ENCODE measurements at regions not wholly inside any gene's neighbourhood (a gene's known extent, or its start where the extent isn't known, plus 50 kb on each side); places are given as distances from the start of the nearest gene placed in this dataset.

DNA sequence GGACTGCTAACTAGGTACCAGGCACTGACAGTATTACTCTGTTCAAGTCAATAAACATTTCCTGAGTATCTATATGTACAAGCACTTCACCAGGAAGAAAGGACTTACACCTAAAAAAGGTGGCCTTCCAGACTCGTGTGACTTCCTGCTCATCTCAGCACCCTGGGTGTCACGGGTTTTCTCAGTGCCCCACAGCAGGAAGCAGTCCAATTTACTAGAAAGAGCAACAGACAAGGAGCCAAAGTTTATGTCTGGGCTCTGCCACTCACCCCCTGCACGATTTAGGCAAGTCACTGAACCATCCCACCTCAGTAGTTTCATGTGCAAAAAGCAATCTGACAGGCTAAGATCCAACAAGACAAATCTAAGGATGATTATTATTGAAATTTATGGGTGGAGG lies 92.4 kb downstream of the TMEM215 start:
- ATAC-seq (peak in 1 of 8 donors; percentile 57), DNase-seq (no peak)
- H3K27ac ChIP-seq, result no peak overlapping the region
- 53 to 71% methylated on average over 3 of the region's 3 CpGs for WGBS, 2 donors
- H3K27me3 ChIP-seq, result no peaks in the 10 kb centered on the region
- peaks cover 0 to 22% (median 0%) of the 10 kb centered on the region in 9 donors for H3K4me1 ChIP-seq
- TF ChIP-seq, protein P1, sequence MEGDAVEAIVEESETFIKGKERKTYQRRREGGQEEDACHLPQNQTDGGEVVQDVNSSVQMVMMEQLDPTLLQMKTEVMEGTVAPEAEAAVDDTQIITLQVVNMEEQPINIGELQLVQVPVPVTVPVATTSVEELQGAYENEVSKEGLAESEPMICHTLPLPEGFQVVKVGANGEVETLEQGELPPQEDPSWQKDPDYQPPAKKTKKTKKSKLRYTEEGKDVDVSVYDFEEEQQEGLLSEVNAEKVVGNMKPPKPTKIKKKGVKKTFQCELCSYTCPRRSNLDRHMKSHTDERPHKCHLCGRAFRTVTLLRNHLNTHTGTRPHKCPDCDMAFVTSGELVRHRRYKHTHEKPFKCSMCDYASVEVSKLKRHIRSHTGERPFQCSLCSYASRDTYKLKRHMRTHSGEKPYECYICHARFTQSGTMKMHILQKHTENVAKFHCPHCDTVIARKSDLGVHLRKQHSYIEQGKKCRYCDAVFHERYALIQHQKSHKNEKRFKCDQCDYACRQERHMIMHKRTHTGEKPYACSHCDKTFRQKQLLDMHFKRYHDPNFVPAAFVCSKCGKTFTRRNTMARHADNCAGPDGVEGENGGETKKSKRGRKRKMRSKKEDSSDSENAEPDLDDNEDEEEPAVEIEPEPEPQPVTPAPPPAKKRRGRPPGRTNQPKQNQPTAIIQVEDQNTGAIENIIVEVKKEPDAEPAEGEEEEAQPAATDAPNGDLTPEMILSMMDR (IDR thresholded peaks at IDR 0.05), result no peak
- H3K36me3 ChIP-seq, result no peaks in the 10 kb centered on the region
- intact Hi-C loops (cut with DNase I), result no loop called here
- H3K4me3 ChIP-seq, result no peak overlapping the region
- no peaks in the 10 kb centered on the region for H3K9me3 ChIP-seq

DNA sequence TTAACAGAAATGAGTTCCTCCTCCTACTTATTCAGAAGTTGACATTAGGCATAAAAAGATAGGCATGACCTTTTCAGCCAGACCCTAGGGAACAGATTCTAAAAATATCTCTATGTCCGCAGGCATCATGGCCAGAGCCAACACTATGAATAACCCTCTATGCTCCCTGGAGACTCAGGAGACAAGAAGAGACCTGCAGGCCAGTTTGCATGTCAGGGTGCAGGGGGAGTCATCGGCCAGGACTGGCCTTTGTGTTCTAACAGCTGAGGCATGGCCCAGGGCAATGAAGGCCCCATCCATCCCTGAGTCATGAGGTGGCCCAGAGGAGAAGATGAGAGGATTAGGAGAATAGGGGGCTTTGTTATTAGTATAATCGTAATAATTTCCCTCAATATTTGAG lies 93.8 kb downstream of the TMEM215 start:
- Histone ChIP-seq H3K9me3 (no peaks in the 10 kb centered on the region), H3K4me3 (no peak overlapping the region), H3K36me3 (no peaks in the 10 kb centered on the region), H3K27ac (peak overlapping the region in 2 of 10 donors; percentile 49 to 51), H3K27me3 (no peaks in the 10 kb centered on the region), H3K4me1 (peaks cover 0 to 22% (median 0%) of the 10 kb centered on the region in 9 donors)
- TF ChIP-seq, protein P1 (IDR thresholded peaks at IDR 0.05), result no peak
- peak in 1 of 2 donors; percentile 23 for DNase-seq
- intact Hi-C loops (cut with DNase I), result no loop called here
- 39 to 45% methylated on average over 3 of the region's 3 CpGs for WGBS, 2 donors
- peak in 7 of 8 donors; percentile 32 to 94 (median 90) for ATAC-seq

DNA sequence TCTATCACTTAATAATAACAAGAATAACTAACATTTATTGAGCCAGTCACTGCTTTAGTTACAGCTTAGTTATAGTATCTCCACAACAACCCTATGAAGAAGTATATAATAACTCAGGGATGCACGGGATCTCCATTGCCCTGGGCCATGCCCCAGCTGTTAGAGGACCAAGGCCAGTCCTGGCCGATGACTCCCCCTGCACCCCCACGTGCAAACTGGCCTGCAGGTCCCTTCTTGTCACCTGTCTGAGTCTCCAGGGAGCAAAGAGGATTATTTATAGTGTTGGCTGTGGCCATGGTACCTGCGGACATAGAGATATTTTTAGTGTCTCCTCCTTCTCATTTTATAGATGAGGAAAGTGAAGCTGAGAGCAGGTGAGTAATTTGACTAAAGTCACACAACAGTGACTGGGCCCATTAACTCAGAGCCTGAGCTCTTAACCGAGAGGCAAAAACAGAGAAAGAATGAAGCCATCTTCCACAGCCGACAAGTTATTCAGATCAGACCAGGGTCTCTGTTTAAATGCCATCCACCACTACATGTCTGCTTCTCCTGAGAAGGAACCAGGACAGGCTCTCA lies 94.4 kb downstream of the TMEM215 start:
- intact Hi-C loops (cut with DNase I), result no loop called here
- H3K36me3 ChIP-seq, result no peaks in the 10 kb centered on the region
- DNase-seq (no peak), ATAC-seq (peak in 1 of 8 donors; percentile 35)
- TF ChIP-seq, protein P1 (IDR thresholded peaks at IDR 0.05), result no peak
- H3K4me1 ChIP-seq, result peaks cover 0 to 22% (median 0%) of the 10 kb centered on the region in 9 donors
- WGBS, 2 donors, result 75 to 76% methylated on average over 6 of the region's 6 CpGs
- H3K27ac ChIP-seq, result peak overlapping the region in 2 of 10 donors; percentile 49 to 51
- no peaks in the 10 kb centered on the region for H3K9me3 ChIP-seq
- H3K27me3 ChIP-seq, result no peaks in the 10 kb centered on the region
- no peak overlapping the region for H3K4me3 ChIP-seq

DNA sequence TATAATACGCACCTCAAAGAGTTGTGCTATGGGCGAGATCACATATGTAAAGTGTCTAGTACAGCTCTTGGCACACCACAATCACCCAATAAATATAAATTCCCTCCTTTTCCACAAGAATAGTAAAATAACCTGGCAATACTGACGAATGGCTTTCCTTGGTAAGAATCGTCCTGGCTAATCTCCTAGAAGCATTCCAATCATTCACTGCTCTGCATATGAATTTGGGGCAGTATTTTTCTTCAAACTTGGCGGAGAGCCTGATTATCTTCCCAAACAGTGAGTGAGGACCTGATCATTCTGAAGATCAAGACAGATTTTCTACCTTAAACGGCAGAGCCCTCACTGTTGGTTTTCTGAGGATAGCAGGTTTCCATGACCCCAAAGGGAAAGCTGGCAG lies 96.0 kb downstream of the TMEM215 start:
- intact Hi-C loops (cut with DNase I), result no loop called here

More for the DNA sequence above, 96.0 kb downstream of the TMEM215 start:
- Histone ChIP-seq H3K4me3 (no peak overlapping the region), H3K27ac (no peak overlapping the region), H3K9me3 (no peaks in the 10 kb centered on the region), H3K27me3 (no peaks in the 10 kb centered on the region), H3K36me3 (no peaks in the 10 kb centered on the region), H3K4me1 (peaks cover 0 to 22% (median 0%) of the 10 kb centered on the region in 9 donors)
- TF ChIP-seq, protein P1 (IDR thresholded peaks at IDR 0.05), result no peak
- DNase-seq (no peak), ATAC-seq (no peak)
- WGBS, 2 donors, result 49 to 57% methylated on average over 6 of the region's 6 CpGs
